NCI-H1417 treated with DMSO at 0.1 percent for 48 hours (cell line): ENCODE measurements at regions not wholly inside any gene's neighbourhood (a gene's known extent, or its start where the extent isn't known, plus 50 kb on each side); places are given as distances from the start of the nearest gene placed in this dataset.
"Not testable (repeated sequence)": the region's sequence is repeated elsewhere in the genome, so short reads cannot be mapped to it uniquely, and the experiment has no call there.

Experiments used
- DNase-seq: peaks from one replicate; lab custom pipeline; 2025; lab: John Stamatoyannopoulos, UW

DNA sequence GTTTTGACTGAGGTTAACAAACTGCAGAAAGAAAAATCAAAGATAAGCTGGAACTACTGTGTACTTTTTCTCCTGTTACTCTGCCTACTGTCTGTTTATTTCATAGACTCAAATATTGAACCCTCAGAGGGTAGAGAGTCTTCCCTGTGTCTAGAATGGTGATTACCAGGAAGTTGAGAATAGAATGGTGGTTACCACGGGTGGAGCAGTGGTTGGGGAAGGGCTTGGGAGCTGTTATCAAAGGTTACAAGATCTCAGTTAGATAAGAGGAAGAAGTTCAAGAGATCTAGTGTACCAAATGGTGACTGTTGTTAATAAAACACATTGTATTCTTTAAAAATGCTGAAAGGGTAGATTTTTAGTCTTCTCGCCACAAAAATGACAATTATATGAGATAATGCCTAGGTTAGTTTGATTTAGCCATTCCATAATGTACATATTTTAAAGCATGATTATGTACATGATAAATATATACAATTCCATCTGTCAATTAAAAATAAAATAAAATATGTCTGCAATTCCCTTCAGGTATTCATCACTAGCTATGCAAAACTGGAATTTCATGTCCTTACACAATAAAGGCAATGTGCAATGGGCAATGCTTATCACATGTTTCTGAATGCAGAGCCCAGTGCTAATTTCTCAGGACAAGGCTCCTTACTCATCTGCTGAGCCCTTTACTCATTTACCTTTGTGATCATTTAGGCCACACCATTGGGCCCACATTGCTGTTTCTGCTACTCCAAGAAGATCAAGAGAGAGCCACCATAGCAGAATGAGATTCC is 474.3 kb upstream of the CAMK1G start:
- DNase-seq: no peak

DNA sequence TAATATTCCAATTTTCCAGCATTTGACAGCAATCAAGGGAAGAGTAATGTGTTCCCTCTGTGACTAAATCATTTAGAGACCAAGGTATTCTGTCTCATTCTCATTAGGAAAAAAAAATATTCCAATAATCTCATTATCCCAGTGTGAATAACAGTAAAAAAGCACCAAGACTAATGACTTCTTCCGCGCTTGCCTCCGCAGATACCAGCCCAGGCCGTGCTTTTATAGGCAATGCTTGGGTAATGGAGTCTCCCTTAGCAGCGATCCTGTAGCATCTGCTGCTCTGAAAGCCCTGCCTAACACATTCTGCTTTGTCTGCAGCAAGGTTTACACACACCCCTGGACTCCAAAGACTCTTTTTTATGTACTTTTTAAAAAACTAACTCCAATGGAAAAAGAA is 470.0 kb upstream of the CAMK1G start:
- no peak for DNase-seq

DNA sequence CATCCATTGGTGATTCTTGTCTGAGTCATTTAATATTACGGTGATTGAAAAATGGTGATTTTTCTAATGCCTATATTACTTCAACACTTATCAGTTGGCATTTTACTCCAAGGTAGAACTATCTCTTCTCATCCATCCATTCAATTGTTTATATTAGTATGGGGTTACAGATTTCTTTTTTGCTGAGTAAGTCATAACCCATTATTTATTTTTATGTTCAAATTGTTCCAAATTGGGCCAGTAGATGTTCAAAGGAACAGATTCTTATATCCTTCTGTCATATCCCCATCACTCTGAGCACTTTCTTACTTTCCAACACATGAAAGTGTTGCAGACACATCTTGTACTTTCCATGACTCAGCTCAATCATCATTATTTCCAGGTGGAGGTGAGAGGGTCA is 466.8 kb upstream of the CAMK1G start:
- DNase-seq: no peak

- DNase-seq: no peak
Measured at GRCh38 chr1:209123601-209124000, 459.9 kb upstream of the CAMK1G start.

GRCh38 chr1:209129091-209129490 is 454.4 kb upstream of the CAMK1G start:
- not testable (repeated sequence) for DNase-seq

DNA sequence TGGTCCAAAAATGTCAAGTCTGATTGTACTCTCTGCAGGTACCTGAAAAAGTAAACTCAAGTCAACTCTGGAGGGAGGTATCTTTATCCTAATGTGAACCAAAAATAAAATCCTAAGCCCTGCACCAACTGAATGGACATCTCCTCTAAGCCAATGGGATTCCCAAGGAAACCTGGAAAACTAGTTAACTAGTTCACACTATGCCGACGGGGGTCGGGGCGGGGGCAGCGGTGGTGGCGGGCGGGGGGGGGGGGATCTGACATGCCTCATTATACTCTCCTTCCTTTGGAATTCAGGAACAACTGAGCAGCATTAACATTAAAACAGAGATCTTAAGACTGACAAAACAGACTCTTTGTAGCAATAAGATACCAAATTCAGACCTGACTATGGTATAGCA is 452.6 kb upstream of the CAMK1G start:
- DNase-seq: no peak

GRCh38 chr1:209132736-209133467 is 450.6 kb upstream of the CAMK1G start:
- DNase-seq: no peak

DNA sequence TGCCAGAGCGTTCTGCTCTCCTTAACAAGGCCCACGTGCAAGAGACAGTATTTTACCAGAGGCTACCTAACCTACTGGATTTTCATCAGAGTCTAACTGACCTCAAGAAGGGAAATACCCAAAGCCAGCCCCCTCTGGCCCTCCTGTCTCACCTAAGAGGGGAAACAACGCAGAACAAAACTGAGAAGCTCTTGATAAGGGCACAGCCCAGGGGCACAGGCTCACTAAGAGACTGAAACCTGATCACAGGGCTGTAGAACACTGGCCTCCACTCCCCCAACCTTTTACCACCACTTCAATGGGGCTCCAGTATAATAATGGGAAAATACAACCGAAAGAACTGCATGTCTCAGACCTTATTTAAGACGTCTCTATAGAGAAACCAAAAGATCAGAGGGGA is 449.5 kb upstream of the CAMK1G start:
- DNase-seq: no peak

GRCh38 chr1:209143916-209144315 is 439.6 kb upstream of the CAMK1G start:
- DNase-seq: no peak

DNA sequence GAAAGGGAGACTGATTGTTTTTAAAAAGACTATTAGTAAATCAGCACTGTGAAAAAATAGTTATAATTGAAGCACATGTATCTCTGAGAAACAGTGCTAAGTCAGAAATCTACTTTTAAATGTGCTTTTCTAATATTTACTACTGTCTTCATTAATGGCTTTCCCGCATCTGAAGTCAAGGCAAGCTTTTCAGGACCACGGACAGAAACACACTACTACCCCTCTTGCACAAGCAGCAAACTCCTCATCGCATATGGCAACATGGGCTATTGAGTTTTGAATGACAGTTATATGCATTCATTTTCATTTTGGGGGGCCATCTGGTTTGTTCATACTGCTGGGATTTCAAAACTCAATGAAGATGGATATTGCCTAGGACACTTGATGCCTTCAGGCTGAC is 433.4 kb upstream of the CAMK1G start:
- no peak for DNase-seq

- DNase-seq: no peak
Measured at GRCh38 chr1:209153411-209153810, 430.1 kb upstream of the CAMK1G start.

GRCh38 chr1:209154912-209155311 is 428.6 kb upstream of the CAMK1G start:
- no peak for DNase-seq

DNA sequence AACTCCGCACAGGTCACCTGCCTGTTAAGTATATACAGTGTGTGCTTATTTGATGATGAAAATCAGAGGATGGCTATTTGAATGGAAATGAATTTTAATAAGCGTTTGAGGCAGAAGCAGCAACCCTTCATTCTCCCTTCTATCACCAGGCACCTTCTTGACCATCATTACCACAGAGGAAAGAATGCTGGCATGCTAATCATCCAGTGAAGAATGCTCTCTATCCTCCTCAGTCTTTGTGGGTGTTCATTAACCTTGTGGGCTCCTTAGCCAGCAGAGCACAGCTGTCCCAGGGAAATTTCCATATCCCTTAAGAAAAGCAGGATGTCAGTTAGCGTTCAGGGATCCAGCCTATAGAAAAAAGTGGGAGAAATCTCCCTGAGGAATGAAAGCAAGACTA is 428.0 kb upstream of the CAMK1G start:
- no peak for DNase-seq

DNA sequence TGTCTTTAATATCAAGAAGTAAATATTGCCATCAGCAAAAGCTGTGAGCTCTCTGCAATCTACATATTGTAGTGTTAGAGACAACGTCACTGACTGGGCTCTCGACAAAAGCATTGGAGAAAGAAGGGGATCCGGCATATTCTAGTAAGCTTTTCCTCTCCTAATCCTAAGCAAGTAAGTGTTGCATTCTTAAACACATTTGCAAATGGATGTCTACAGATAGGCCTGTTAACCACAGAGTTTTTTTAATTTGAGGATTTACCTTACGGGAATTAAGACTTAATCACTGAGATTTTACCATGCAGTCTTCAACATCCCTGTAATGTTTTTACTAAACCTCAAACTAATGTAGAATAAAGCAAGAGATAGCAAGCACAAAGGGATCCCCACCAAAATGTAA is 426.5 kb upstream of the CAMK1G start:
- DNase-seq: no peak

- no peak for DNase-seq
Measured at GRCh38 chr1:209157546-209158249, 425.8 kb upstream of the CAMK1G start.

DNA sequence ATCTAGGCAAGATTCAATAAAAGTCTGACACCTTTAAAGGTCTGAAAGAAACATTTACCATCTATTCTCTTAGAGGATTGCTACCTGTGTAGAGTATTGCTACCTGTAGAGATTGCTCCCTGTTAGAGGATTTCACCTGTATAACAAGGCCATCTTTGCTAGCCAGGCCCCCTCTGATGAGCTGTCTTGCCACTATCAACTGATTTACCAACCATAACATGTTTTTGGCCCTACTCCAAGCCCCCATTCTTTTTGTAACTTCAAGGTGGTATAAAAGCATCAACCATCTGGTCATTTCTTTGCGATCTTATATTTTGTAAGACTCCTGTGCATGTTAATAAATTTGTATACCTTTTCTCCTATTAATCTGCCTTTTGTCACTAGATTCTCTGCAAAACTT is 424.7 kb upstream of the CAMK1G start:
- no peak for DNase-seq

- peak; percentile 2 for DNase-seq
Measured at GRCh38 chr1:209160230-209160629, 423.3 kb upstream of the CAMK1G start.

- no peak for DNase-seq
Measured at GRCh38 chr1:209162651-209163050, 420.9 kb upstream of the CAMK1G start.

DNA sequence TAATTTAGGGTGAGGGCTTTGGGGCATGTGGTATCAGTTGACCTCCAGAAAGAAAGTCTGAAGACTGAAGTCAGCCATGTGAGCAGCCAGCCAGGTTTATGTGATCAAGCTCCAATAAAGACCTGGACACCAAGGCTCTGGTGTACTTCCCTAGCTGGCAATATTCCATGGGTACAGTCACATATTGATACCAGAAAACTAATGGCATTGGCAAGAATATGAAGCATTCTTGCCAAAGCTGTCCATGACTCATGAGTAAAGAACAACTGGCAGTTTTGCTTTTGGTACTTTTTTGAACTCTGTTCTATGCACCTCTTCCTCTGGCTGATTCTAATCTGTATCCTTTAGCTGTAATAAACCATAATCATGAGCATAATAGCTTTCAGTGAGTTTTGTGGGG is 415.3 kb upstream of the CAMK1G start:
- no peak for DNase-seq

DNA sequence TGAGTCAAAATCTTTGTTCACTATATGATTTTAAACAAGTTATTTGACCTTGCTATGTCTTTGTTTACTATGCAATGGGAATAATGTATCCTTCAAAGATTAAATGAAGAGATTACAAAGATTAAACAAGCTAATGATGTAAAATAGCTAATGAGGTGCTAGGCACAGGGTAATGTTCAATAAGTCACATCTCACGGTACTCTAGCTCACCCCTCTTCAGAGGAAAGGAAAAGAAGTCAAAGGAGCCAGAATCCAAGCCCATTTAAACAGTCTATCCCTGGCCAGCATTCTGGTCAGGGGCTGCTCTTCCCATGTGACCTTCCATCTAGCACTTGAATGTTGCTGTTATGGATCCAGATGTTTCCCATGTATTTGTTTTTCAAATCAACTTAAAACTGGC is 412.4 kb upstream of the CAMK1G start:
- no peak for DNase-seq

- DNase-seq: no peak
Measured at GRCh38 chr1:209172286-209172685, 411.2 kb upstream of the CAMK1G start.

DNA sequence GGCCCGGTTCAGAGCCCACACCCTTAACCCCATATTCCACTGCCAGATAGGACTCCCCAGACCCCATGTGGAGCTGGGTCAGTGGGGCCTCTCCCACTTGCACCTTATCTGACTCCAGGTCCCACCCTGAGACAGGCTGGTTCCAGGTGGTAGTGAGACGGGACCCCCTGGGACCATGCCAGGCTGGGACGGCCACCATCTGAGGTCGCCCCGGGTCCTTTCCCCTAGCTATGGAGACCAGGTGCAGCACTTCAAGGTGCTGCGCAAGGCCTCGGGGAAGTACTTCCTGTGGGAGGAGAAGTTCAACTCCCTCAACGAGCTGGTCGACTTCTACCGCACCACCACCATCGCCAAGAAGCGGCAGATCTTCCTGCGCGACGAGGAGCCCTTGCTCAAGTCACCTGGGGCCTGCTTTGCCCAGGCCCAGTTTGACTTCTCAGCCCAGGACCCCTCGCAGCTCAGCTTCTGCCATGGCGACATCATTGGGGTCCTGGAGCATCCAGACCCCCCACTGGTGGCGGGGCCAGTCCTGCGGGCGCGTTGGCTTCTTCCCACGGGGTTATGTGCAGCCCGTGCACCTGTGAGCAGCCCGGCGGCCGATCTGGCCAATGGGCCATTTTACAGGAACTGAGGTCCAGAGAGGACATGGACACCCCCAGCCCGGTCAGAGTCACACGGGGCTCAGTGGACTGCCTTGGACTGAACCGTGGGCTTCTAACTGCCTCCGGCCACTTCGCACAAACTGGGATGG is 410.5 kb upstream of the CAMK1G start:
- DNase-seq: not testable (repeated sequence)
